Stimulated activated naive CD8-positive, alpha-beta T cell treated with anti-CD3 and anti-CD28 coated beads, Interleukin-15, Interleukin-2, amounts not matched to agents 100 ng/mL and 50 ng/mL, for 24 hours (primary cell): ENCODE measurements at regions not wholly inside any gene's neighbourhood (a gene's known extent, or its start where the extent isn't known, plus 50 kb on each side); places are given as distances from the start of the nearest gene placed in this dataset.

Experiments
- H3K27ac Mint-ChIP-seq: one replicate; pipeline ENCODE4 v1.8.0; 2021; ENCODE audit warnings: mild to moderate bottlenecking, mixed read lengths
- H3K27me3 Mint-ChIP-seq: one replicate; pipeline ENCODE4 v1.8.0; 2021; ENCODE audit warnings: mixed read lengths
- H3K36me3 Mint-ChIP-seq: one replicate; pipeline ENCODE4 v1.8.0; 2021; ENCODE audit warnings: low read depth, mixed read lengths
- H3K4me1 Mint-ChIP-seq: one replicate; pipeline ENCODE4 v1.8.0; 2021; ENCODE audit warnings: low read depth, mixed read lengths
- H3K4me3 Mint-ChIP-seq: one replicate; pipeline ENCODE4 v1.8.0; 2021; ENCODE audit warnings: mild to moderate bottlenecking, mixed read lengths
- H3K9me3 Mint-ChIP-seq: one replicate; pipeline ENCODE4 v1.8.0; 2021; ENCODE audit warnings: mixed read lengths

DNA sequence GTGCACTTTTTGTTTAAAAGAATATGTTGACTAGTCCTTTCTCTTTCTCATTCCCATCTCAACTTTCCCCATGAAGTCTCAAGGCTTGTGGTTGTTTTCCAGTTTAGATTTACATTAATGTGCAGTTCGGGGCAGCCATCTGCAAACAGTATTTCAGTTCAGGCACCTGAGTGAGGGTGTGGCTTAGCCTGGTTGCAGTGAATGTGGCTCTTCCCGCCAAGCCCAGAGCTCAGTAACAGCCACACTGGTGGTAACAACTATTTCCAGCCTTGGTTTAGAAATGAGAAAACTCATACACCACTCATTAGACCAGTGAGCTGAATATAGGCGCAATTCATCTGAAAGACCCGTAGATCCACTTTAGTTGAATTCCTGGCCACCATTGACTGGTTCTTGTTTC, 394.3 kb downstream of the CMPK2 start:
- Mint-ChIP-seq H3K27me3 (peaks cover 3% of the 10 kb centered on the region), H3K27ac (no peak overlapping the region), H3K4me1 (no peaks in the 10 kb centered on the region), H3K9me3 (peaks cover 2% of the 10 kb centered on the region), H3K36me3 (no peaks in the 10 kb centered on the region), H3K4me3 (no peak overlapping the region)

- H3K4me1 Mint-ChIP-seq: no peaks in the 10 kb centered on the region
- H3K4me3 Mint-ChIP-seq: no peak overlapping the region
- no peak overlapping the region for H3K27ac Mint-ChIP-seq
- peaks cover 3% of the 10 kb centered on the region for H3K27me3 Mint-ChIP-seq
- H3K9me3 Mint-ChIP-seq: no peaks in the 10 kb centered on the region
- H3K36me3 Mint-ChIP-seq: no peaks in the 10 kb centered on the region
These were observed 391.3 kb downstream of the CMPK2 start for GRCh38 chr2:6474161-6475140.

DNA sequence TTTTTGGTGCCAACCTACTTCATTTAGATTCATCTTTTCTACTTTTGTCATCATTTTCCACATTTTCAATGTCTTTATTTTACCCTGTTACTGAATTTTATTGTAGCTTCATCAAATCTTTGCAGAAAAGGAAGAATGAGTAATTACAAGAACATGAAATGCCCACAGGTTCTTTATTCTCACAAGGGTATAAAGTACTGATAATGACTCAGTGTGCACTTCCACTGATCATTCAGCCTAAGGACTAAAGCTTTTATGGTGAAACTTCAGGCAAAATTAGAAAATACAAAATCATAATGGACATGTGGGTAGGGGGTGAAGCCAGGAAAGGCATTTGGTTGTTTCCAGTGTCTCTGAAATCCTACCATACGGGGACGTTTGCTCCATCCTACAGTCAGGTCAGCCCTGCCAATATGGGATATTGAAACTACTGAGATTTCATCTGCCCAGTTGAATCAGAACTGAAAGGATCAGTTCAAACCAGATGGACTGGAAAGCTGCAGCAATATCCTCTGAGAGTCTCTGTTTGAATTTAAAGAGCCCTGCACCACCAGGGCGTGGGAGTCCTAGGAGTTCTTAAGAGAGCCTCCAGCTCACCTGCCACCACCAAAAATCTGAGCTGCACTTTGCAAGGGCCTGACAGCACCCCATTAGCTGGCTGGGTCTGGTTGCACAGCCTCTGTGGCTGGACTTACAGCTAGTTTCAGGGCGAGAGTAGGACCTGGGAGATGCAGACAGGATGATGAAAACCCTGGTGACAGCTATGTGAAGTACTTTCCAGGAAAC, 390.4 kb downstream of the CMPK2 start:
- no peaks in the 10 kb centered on the region for H3K4me1 Mint-ChIP-seq
- H3K27ac Mint-ChIP-seq: no peak overlapping the region
- no peaks in the 10 kb centered on the region for H3K9me3 Mint-ChIP-seq
- H3K4me3 Mint-ChIP-seq: no peak overlapping the region
- H3K36me3 Mint-ChIP-seq: no peaks in the 10 kb centered on the region
- H3K27me3 Mint-ChIP-seq: peaks cover 3% of the 10 kb centered on the region

GRCh38 chr2:6480514-6480913, 385.2 kb downstream of the CMPK2 start:
- H3K27ac Mint-ChIP-seq: no peak overlapping the region
- H3K4me3 Mint-ChIP-seq: no peak overlapping the region
- no peaks in the 10 kb centered on the region for H3K27me3 Mint-ChIP-seq
- H3K36me3 Mint-ChIP-seq: no peaks in the 10 kb centered on the region
- no peaks in the 10 kb centered on the region for H3K9me3 Mint-ChIP-seq
- H3K4me1 Mint-ChIP-seq: no peaks in the 10 kb centered on the region

DNA sequence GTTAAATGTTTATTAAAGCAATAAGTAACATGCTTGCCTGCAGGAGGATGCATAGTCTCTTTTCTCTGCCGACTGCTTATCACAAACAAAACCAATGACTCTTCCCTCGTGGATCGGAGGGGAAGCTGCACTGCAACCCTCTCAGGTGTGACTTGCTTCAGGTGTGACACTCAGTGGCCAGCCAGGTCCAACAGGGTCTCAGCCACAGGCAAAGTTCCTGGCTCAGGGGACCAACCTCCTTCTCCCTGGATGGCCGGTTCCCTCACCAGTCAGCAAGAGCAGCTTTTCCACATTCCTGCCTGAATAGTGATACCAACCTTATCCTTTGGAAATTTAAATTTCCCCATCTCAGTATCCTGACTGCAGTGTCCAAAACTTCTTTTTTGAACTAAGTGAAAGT, 383.5 kb downstream of the CMPK2 start:
- Mint-ChIP-seq H3K9me3 (no peaks in the 10 kb centered on the region), H3K4me1 (no peaks in the 10 kb centered on the region), H3K4me3 (no peak overlapping the region), H3K36me3 (no peaks in the 10 kb centered on the region), H3K27me3 (no peaks in the 10 kb centered on the region), H3K27ac (no peak overlapping the region)

DNA sequence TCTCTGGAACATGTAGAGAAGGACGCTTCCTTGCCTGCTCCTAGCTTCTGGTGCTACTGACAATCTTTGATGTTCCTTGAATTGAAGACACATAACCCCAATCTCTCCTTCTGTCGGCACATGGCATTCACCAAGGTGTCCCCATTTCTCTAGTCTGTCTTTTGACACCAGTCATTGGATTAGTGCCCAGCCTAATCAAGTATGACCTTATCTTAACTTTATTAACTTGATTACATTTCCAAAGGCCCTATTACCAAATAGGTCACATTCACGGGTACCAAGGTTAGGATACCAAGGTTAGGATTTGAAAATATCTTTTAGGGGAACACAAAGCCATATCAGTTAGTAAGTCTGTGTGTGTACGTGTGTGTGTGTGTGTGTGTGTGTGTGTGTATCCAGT, 377.9 kb downstream of the CMPK2 start:
- Mint-ChIP-seq H3K27ac (no peak overlapping the region), H3K27me3 (no peaks in the 10 kb centered on the region), H3K9me3 (no peaks in the 10 kb centered on the region)

DNA sequence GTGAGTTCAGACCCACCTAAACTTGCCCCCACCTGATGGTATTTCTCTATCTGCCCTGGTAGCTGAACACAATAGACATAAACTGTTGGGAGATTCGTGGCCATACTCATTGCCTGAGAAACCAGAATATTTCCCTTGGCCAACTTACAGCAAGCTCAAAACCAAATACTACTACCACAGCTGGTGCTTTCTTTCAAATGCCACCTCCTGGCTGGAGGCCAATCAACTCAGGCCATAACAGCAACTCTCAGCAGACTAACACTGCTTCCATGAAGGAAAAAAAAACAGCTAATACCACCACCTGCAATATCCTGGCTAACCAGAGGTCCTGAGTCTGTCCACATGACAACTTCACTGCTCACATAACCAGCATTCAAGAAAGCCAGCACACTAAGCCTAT, 373.1 kb downstream of the CMPK2 start:
- Mint-ChIP-seq H3K27ac (no peak overlapping the region), H3K9me3 (no peaks in the 10 kb centered on the region), H3K4me1 (no peaks in the 10 kb centered on the region), H3K4me3 (no peak overlapping the region), H3K27me3 (no peaks in the 10 kb centered on the region), H3K36me3 (no peaks in the 10 kb centered on the region)

More for the DNA sequence above, 377.9 kb downstream of the CMPK2 start:
- Mint-ChIP-seq H3K4me1 (no peaks in the 10 kb centered on the region), H3K36me3 (no peaks in the 10 kb centered on the region), H3K4me3 (no peak overlapping the region)

DNA sequence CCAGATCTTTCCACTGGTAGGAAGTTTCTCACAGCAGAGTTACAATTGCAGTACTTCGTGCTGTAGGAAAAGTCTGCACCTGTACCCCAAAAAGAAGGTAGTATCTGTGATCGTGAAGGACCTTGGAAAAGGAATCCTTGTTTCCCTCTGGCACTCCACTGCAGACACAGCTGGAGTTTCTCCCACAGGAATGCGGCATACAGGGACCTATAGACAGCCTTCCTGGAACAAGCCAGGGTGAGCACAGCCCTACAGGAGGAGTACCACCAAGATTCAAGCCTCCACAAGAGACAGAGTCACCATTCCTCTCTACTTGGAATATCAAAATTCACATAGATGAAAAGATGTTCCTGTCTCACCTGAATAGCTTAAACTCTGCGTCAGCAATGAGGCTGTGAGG, 372.4 kb downstream of the CMPK2 start:
- no peak overlapping the region for H3K27ac Mint-ChIP-seq
- no peaks in the 10 kb centered on the region for H3K27me3 Mint-ChIP-seq
- no peaks in the 10 kb centered on the region for H3K36me3 Mint-ChIP-seq
- H3K9me3 Mint-ChIP-seq: no peaks in the 10 kb centered on the region
- no peaks in the 10 kb centered on the region for H3K4me1 Mint-ChIP-seq
- no peak overlapping the region for H3K4me3 Mint-ChIP-seq

DNA sequence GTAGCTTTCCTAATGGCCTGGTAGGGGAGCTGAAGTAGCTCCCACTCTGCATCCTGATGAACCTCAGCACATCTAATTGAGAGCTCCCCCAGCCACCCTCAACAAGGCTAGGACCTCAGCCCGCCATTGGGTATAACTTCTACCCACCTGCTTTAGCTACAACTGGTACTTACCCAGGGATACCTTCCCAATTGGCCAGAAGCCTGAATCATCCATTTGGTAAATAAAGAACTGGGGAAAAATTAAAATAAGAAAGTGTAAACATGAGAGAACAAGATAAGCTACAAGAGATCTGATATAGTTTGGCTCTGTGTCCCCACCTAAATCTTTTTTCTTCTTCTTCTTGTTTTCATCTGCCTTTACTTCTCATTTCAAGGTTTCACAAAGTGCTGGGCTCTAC, 372.0 kb downstream of the CMPK2 start:
- Mint-ChIP-seq H3K4me3 (no peak overlapping the region), H3K9me3 (no peaks in the 10 kb centered on the region), H3K27me3 (no peaks in the 10 kb centered on the region), H3K27ac (no peak overlapping the region), H3K36me3 (no peaks in the 10 kb centered on the region), H3K4me1 (no peaks in the 10 kb centered on the region)

GRCh38 chr2:6495466-6495865, 370.2 kb downstream of the CMPK2 start:
- no peaks in the 10 kb centered on the region for H3K36me3 Mint-ChIP-seq
- no peaks in the 10 kb centered on the region for H3K4me1 Mint-ChIP-seq
- H3K4me3 Mint-ChIP-seq: no peak overlapping the region
- H3K27me3 Mint-ChIP-seq: no peaks in the 10 kb centered on the region
- H3K27ac Mint-ChIP-seq: no peak overlapping the region
- no peaks in the 10 kb centered on the region for H3K9me3 Mint-ChIP-seq

DNA sequence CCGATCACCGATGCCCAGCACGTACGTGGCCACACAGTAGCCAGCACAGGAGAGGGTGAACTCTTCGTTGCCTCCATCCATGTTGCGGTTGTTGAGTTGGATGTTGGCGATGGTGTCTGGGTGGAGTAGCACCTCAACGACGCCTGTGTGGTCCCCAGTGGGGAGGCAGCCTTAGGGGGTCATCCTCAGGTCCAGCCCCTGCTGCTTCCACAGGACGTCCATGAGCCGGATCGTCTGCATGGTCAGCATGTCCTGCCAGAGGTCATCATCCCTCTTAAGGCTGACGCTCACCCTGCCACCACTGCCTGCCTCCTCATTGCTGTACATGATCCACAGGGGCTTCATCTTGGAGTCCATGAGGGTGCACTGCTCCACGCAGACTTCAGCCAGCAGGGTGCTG, 369.3 kb downstream of the CMPK2 start:
- H3K9me3 Mint-ChIP-seq: no peaks in the 10 kb centered on the region
- H3K27ac Mint-ChIP-seq: no peak overlapping the region
- H3K4me3 Mint-ChIP-seq: no peak overlapping the region
- H3K4me1 Mint-ChIP-seq: no peaks in the 10 kb centered on the region
- H3K27me3 Mint-ChIP-seq: no peaks in the 10 kb centered on the region
- H3K36me3 Mint-ChIP-seq: no peaks in the 10 kb centered on the region

DNA sequence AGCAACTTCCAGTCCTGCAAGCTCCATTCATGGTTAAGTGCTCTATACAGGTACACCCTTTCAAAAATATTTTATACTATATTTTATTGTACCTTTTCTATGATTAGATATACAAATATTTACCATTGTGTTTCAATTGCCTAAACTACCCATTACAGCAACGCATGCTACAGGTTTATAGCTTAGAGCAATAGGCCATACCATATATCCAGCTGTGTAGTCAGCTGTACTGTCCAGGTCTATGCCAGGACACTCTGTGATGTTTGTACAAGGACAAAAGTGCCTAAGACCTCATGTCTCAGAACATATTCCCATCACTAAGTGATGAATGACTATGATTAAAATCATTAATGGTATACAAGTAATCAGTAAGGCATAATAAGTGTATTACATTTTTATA, 368.7 kb downstream of the CMPK2 start:
- H3K27ac Mint-ChIP-seq: no peak overlapping the region
- no peaks in the 10 kb centered on the region for H3K36me3 Mint-ChIP-seq
- no peaks in the 10 kb centered on the region for H3K9me3 Mint-ChIP-seq
- no peak overlapping the region for H3K4me3 Mint-ChIP-seq
- H3K4me1 Mint-ChIP-seq: no peaks in the 10 kb centered on the region
- no peaks in the 10 kb centered on the region for H3K27me3 Mint-ChIP-seq

DNA sequence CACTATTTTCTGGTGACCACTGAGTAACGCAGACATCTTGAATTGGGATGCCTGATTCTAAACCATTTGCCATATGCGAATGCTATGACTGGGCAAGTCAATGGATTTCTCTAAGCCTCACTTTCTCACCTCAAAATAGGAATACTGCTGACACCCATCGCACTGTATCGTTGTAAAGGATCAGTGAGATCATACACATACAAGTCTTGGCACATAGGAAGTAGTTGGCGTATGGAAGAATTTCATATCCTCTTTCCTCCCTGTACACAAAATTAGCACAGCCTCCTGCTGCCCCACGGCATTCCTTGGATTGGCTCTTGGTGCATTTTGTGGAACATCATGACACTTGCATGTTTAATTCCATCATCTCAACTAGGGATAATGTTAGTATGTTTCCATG, 366.9 kb downstream of the CMPK2 start:
- Mint-ChIP-seq H3K4me3 (no peak overlapping the region), H3K4me1 (no peaks in the 10 kb centered on the region), H3K27me3 (no peaks in the 10 kb centered on the region), H3K9me3 (no peaks in the 10 kb centered on the region), H3K36me3 (no peaks in the 10 kb centered on the region), H3K27ac (no peak overlapping the region)

DNA sequence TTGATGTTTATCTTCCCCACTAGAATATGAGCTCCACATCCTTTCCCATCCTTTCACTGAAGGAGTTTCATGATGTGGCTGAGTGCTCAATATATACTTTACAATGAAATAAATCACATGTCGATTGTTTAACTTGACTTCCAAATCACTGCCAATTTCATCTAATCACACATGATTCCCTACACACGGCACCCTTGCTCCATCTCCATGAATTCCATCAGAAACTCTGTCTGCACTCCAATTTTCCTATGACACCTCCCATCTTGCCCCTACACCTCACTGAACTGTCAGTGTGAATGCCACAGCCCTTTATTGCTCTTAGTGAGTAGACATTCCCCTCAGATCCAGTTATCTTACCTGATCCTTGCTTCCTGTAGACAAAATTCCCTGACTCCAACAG, 366.0 kb downstream of the CMPK2 start:
- no peak overlapping the region for H3K4me3 Mint-ChIP-seq
- H3K27me3 Mint-ChIP-seq: no peaks in the 10 kb centered on the region
- H3K36me3 Mint-ChIP-seq: no peaks in the 10 kb centered on the region
- H3K9me3 Mint-ChIP-seq: no peaks in the 10 kb centered on the region
- no peaks in the 10 kb centered on the region for H3K4me1 Mint-ChIP-seq
- no peak overlapping the region for H3K27ac Mint-ChIP-seq

DNA sequence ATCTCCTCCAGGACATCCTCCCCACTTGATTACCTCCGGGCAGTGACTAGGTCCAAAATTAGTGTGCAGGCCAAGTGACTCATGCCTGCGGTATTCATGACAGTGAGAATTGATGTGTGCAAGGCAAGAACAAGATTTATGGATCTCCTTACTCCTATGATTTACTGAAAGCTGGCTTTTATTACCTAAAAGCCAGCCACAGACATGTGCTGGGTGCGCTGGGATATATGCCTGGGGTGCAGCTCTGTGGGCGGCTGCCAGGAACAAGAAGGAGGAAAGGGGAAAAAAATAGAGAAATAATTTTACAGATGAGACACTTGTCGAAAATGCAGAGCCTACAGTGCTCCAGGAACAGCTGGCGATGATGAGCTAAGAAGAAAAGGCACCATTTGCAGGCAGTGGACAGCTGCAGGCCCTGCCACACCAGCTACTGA, 359.3 kb downstream of the CMPK2 start:
- Mint-ChIP-seq H3K4me1 (no peaks in the 10 kb centered on the region), H3K36me3 (no peaks in the 10 kb centered on the region), H3K4me3 (no peak overlapping the region)

More for the DNA sequence above, 359.3 kb downstream of the CMPK2 start:
- H3K27me3 Mint-ChIP-seq: no peaks in the 10 kb centered on the region
- no peaks in the 10 kb centered on the region for H3K9me3 Mint-ChIP-seq
- no peak overlapping the region for H3K27ac Mint-ChIP-seq
